ENCODE measurements at regions not wholly inside any gene's neighbourhood (a gene's known extent, or its start where the extent isn't known, plus 50 kb on each side); places are given as distances from the start of the nearest gene placed in this dataset.

GRCh38 chr17:36746381-36747053 lies 145.1 kb downstream of the MRM1 start:
- TF ChIP-seq CTCF (IDR thresholded peaks at IDR 0.05; ENCODE audit: low read depth, low read length): no peak
- no peaks in the 10 kb centered on the region; the same call in 1 of the 2 replicates for H3K9me3 ChIP-seq (ENCODE audit: control insufficient read depth, insufficient read depth, low read length)
- CTCF ChIA-PET: no interaction called here

GRCh38 chr17:36747861-36748260 lies 146.5 kb downstream of the MRM1 start:
- peaks cover 16% of the 10 kb centered on the region for H3K27me3 ChIP-seq (ENCODE audit: control insufficient read depth, insufficient read depth, low read length)
- CTCF ChIA-PET: interaction anchor here (0.7 kb wide), 1 partner anchor 47 kb away, joined by 4 read pairs; no protein-coding TSS in a partner anchor
- no peak for TF ChIP-seq CTCF (IDR thresholded peaks at IDR 0.05; ENCODE audit: low read depth, low read length)
- no peak overlapping the region for H3K27ac ChIP-seq (ENCODE audit: low read depth, low read length)
- no peaks in the 10 kb centered on the region for H3K9me3 ChIP-seq (ENCODE audit: control insufficient read depth, insufficient read depth, low read length)
- H3K4me3 ChIP-seq (ENCODE audit: low read depth, low read length): no peak overlapping the region
- POLR2A ChIA-PET: no interaction called here
- no peak for DNase-seq (ENCODE audit: low read depth, low spot score)

More at GRCh38 chr17:36746381-36747053, 145.1 kb downstream of the MRM1 start:
- H3K27me3 ChIP-seq (ENCODE audit: control insufficient read depth, insufficient read depth, low read length): peaks cover 21% of the 10 kb centered on the region
- H3K27ac ChIP-seq (ENCODE audit: low read depth, low read length): no peak overlapping the region
- no peak overlapping the region for H3K4me3 ChIP-seq (ENCODE audit: low read depth, low read length)
- DNase-seq (ENCODE audit: low read depth, low spot score): no peak
- POLR2A ChIA-PET: no interaction called here

- DNase-seq (ENCODE audit: low read depth, low spot score): no peak
- Histone ChIP-seq H3K27me3 (ENCODE audit: control insufficient read depth, insufficient read depth, low read length) (peaks cover 13% of the 10 kb centered on the region), H3K4me3 (ENCODE audit: low read depth, low read length) (no peak overlapping the region), H3K27ac (ENCODE audit: low read depth, low read length) (no peak overlapping the region), H3K9me3 (ENCODE audit: control insufficient read depth, insufficient read depth, low read length) (no peaks in the 10 kb centered on the region)
- ChIA-PET POLR2A (no interaction called here), CTCF (no interaction called here)
- TF ChIP-seq CTCF (IDR thresholded peaks at IDR 0.05; ENCODE audit: low read depth, low read length): no peak
Measured at GRCh38 chr17:36748272-36748671, 146.9 kb downstream of the MRM1 start.

- POLR2A ChIA-PET: no interaction called here
Measured at GRCh38 chr17:36749493-36749892, 148.1 kb downstream of the MRM1 start.

More at GRCh38 chr17:36749493-36749892, 148.1 kb downstream of the MRM1 start:
- H3K27me3 ChIP-seq (ENCODE audit: control insufficient read depth, insufficient read depth, low read length): peaks cover 7% of the 10 kb centered on the region
- no peak for TF ChIP-seq CTCF (IDR thresholded peaks at IDR 0.05; ENCODE audit: low read depth, low read length)
- H3K9me3 ChIP-seq (ENCODE audit: control insufficient read depth, insufficient read depth, low read length): no peaks in the 10 kb centered on the region
- H3K4me3 ChIP-seq (ENCODE audit: low read depth, low read length): no peak overlapping the region
- no peak for DNase-seq (ENCODE audit: low read depth, low spot score)
- no peak overlapping the region for H3K27ac ChIP-seq (ENCODE audit: low read depth, low read length)
- CTCF ChIA-PET: no interaction called here

All from AG04450 (cell line).